OCI-LY1 (cell line): ENCODE measurements at regions not wholly inside any gene's neighbourhood (a gene's known extent, or its start where the extent isn't known, plus 50 kb on each side); places are given as distances from the start of the nearest gene placed in this dataset.
A peak's percentile ranks its signal among the peaks of the same experiment; 100 is the strongest.

Source experiments
- H2AFZ ChIP-seq: fragments of 200-600 bp; sonication (generic), shearing (Covaris generic); 2 replicates; pipeline ENCODE4 v1.6.0; 2014; ENCODE audit warnings: antibody characterized with exemption, mild to moderate bottlenecking, low read length
- H3F3A ChIP-seq: fragments of 200-600 bp; sonication (generic), shearing (Covaris generic); 2 replicates; pipeline ENCODE4 v1.6.0; 2014; ENCODE audit warnings: mild to moderate bottlenecking, antibody characterized with exemption, low read length, moderate library complexity; ENCODE audit not compliant: insufficient read depth
- H3K27ac ChIP-seq: fragments of 200-600 bp; sonication (generic); 2 replicates; pipeline ENCODE4 v1.5.1; 2014; ENCODE audit warnings: low read length, mixed run types, mild to moderate bottlenecking, low read depth; ENCODE audit not compliant: poor library complexity, severe bottlenecking
- H3K27me3 ChIP-seq: fragments of 200-600 bp; sonication (generic); 2 replicates; pipeline ENCODE4 v1.6.0; 2014; ENCODE audit warnings: antibody characterized with exemption, mild to moderate bottlenecking, low read length, moderate library complexity; ENCODE audit not compliant: insufficient read depth
- H3K36me3 ChIP-seq: fragments of 200-600 bp; sonication (generic); 2 replicates; pipeline ENCODE4 v1.6.1; 2014; ENCODE audit warnings: mild to moderate bottlenecking, antibody characterized with exemption, low read length, moderate library complexity, mixed read lengths; ENCODE audit not compliant: insufficient read depth
- H3K4me1 ChIP-seq: fragments of 200-600 bp; sonication (generic); 2 replicates; pipeline ENCODE4 v1.5.1; 2014; ENCODE audit warnings: mild to moderate bottlenecking, low read length, moderate library complexity; ENCODE audit not compliant: insufficient read depth, severe bottlenecking
- H3K4me2 ChIP-seq: fragments of 200-600 bp; sonication (generic), shearing (Covaris generic); 2 replicates; pipeline ENCODE4 v1.6.1; 2014; ENCODE audit warnings: low read length
- H3K4me3 ChIP-seq: fragments of 200-600 bp; sonication (generic); 2 replicates; pipeline ENCODE4 v1.5.1; 2014; ENCODE audit warnings: low read length, low read depth, mild to moderate bottlenecking, mixed read lengths; ENCODE audit not compliant: poor library complexity, severe bottlenecking
- H3K79me2 ChIP-seq: fragments of 200-600 bp; shearing (Covaris generic); 2 replicates; pipeline ENCODE4 v1.6.1; 2016; ENCODE audit warnings: mixed run types, low read length, mixed read lengths; ENCODE audit not compliant: insufficient read depth
- H3K9ac ChIP-seq: fragments of 200-600 bp; sonication (generic), shearing (Covaris generic); 2 replicates; pipeline ENCODE4 v1.6.1; 2014; ENCODE audit warnings: mild to moderate bottlenecking, low read length, mixed read lengths
- H3K9me2 ChIP-seq: fragments of 200-600 bp; sonication (generic), shearing (Covaris generic); 2 replicates; pipeline ENCODE4 v1.6.1; 2014; ENCODE audit warnings: low read depth, mild to moderate bottlenecking, low read length, mixed read lengths
- H3K9me3 ChIP-seq: fragments of 200-600 bp; shearing (Covaris generic); 2 replicates; pipeline ENCODE4 v1.6.1; 2014; ENCODE audit warnings: low read length, mixed read lengths
- H4K20me1 ChIP-seq: fragments of 200-600 bp; sonication (generic), shearing (Covaris generic); 2 replicates; pipeline ENCODE4 v1.6.0; 2016; ENCODE audit warnings: mild to moderate bottlenecking, low read length; ENCODE audit not compliant: insufficient read depth
- EZH2 ChIP-seq: fragments of 200-600 bp; sonication (generic), shearing (Covaris generic); IDR thresholded peaks from 2 replicates; pipeline ENCODE4 v1.8.0; 2017; ENCODE audit warnings: borderline replicate concordance, mixed run types, mild to moderate bottlenecking, antibody characterized with exemption, low read length, moderate library complexity, mixed read lengths
- TF ChIP-seq, protein P1 (sequence below): fragments of 200-600 bp; sonication (generic), shearing (Covaris generic); IDR thresholded peaks from 2 replicates; pipeline ENCODE4 v1.5.1; 2017; ENCODE audit warnings: mild to moderate bottlenecking, antibody characterized with exemption, low read length, moderate library complexity, mixed read lengths

DNA sequence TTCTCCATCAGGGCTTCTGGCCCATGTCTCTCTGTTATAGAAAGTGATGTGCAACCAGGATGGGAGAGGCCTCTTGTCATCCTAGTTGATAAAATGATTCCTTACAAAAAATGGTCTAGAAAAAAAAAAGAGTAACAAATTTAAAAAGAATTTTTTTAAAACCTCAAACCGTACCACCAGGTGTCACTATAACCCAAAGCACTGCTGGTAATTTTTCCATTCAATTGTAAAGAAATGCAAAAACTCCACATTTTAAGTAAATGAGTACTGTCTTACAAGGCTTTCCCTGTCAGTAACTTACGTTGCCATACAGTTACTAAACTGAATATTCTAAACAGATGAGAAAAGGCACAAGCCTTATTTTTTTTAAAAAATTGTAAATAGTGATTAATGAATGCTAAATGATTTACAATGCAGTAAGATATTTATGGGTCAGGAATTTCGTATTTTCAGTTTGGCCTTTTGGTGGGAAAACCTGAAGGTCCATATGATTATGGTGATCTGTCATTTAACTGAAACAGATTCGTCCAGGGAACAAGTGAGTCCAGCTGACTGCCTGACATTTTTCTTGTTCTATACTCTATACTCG lies 95.4 kb downstream of the OGFRL1 start:
- Histone ChIP-seq H2AFZ (no peak overlapping the region), H3K4me2 (no peak overlapping the region), H3K27ac (no peak overlapping the region), H3K36me3 (no peaks in the 10 kb centered on the region), H4K20me1 (no peaks in the 10 kb centered on the region), H3K9me2 (no peaks in the 10 kb centered on the region), H3K9me3 (no peaks in the 10 kb centered on the region), H3K4me1 (no peaks in the 10 kb centered on the region), H3K4me3 (no peak overlapping the region), H3K27me3 (no peaks in the 10 kb centered on the region), H3K9ac (no peak overlapping the region), H3K79me2 (no peaks in the 10 kb centered on the region), H3F3A (no peaks in the 10 kb centered on the region)
- TF ChIP-seq, protein P1, sequence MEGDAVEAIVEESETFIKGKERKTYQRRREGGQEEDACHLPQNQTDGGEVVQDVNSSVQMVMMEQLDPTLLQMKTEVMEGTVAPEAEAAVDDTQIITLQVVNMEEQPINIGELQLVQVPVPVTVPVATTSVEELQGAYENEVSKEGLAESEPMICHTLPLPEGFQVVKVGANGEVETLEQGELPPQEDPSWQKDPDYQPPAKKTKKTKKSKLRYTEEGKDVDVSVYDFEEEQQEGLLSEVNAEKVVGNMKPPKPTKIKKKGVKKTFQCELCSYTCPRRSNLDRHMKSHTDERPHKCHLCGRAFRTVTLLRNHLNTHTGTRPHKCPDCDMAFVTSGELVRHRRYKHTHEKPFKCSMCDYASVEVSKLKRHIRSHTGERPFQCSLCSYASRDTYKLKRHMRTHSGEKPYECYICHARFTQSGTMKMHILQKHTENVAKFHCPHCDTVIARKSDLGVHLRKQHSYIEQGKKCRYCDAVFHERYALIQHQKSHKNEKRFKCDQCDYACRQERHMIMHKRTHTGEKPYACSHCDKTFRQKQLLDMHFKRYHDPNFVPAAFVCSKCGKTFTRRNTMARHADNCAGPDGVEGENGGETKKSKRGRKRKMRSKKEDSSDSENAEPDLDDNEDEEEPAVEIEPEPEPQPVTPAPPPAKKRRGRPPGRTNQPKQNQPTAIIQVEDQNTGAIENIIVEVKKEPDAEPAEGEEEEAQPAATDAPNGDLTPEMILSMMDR, result peak; percentile 62
- no peak for TF ChIP-seq EZH2

DNA sequence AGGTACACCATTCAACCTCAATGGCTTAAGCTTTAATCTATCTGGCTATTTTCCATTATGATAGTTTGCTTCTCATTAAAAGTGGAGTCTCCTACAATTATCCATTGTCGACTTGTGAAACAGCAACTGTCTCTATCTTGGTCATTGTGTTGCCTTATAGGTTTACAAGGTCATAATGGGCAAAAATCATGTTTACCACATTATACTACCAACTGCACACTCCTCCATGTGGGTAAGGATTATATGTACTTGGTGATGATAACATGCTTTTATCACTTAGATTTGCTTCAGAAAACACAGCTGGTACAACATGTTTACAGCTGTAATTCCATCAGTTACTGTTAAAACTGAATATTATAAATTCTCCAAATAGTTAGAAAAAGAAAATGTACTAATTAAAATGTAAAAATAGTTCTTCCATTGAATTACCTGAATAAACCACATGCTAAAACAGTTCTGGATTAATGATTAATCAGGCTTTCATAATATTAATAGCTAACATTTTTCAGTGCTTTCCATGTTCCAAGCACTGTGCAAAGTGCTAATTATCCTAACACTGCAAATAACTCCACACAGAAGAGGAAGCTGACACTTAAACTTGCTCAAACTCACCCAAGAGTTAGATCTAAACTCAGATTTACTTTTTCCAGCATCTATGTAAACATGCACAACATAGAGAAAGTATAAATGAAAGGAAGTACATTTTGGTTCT lies 96.7 kb downstream of the OGFRL1 start:
- H3F3A ChIP-seq, result no peaks in the 10 kb centered on the region
- TF ChIP-seq, protein P1, result no peak
- no peak for TF ChIP-seq EZH2
- no peak overlapping the region for H3K4me2 ChIP-seq
- no peak overlapping the region for H3K4me3 ChIP-seq
- no peaks in the 10 kb centered on the region for H4K20me1 ChIP-seq
- no peak overlapping the region for H3K9ac ChIP-seq
- no peaks in the 10 kb centered on the region for H3K36me3 ChIP-seq
- H3K79me2 ChIP-seq, result no peaks in the 10 kb centered on the region
- H3K4me1 ChIP-seq, result no peaks in the 10 kb centered on the region
- H3K9me2 ChIP-seq, result no peaks in the 10 kb centered on the region
- H3K9me3 ChIP-seq, result no peaks in the 10 kb centered on the region
- H3K27ac ChIP-seq, result no peak overlapping the region
- no peak overlapping the region for H2AFZ ChIP-seq
- H3K27me3 ChIP-seq, result no peaks in the 10 kb centered on the region

DNA sequence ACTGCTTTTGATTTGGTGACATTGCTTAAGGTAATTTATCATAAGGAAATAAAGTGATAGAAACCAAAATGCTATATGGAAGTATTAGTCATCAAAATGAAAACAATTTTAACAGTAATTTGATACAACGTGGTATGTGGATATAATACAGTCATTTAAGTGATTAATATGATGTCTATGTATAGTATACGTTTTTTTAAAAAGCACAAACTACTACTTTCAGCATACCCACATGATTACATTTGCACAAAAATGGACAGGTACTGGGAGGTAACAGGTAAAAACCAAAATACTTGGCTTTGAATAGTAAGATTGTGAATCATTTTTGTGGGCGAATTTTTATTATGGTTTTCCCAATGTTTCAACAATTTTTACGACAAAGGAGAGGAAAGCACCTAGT lies 97.6 kb downstream of the OGFRL1 start:
- TF ChIP-seq, protein P1, result no peak
- no peak for TF ChIP-seq EZH2
- Histone ChIP-seq H3K9me3 (no peaks in the 10 kb centered on the region), H3F3A (no peaks in the 10 kb centered on the region), H3K36me3 (no peaks in the 10 kb centered on the region), H4K20me1 (no peaks in the 10 kb centered on the region), H3K9ac (no peak overlapping the region), H2AFZ (no peak overlapping the region), H3K9me2 (no peaks in the 10 kb centered on the region), H3K4me1 (no peaks in the 10 kb centered on the region), H3K79me2 (no peaks in the 10 kb centered on the region), H3K27ac (no peak overlapping the region), H3K27me3 (no peaks in the 10 kb centered on the region), H3K4me3 (no peak overlapping the region), H3K4me2 (no peak overlapping the region)
